Astrocyte (in vitro differentiated cells and primary cell): ENCODE measurements at regions not wholly inside any gene's neighbourhood (a gene's known extent, or its start where the extent isn't known, plus 50 kb on each side); places are given as distances from the start of the nearest gene placed in this dataset.
"Not testable (repeated sequence)": the region's sequence is repeated elsewhere in the genome, so short reads cannot be mapped to it uniquely, and the experiment has no call there.

Experiments
- DNase-seq: peaks from one replicate; pipeline ENCODE4 v3.0.0-alpha.2; 2010; ENCODE audit warnings: low read depth
- FAIRE-seq: peaks from 2 replicates; lab custom pipeline; 2011; peaks lifted over from hg19 to GRCh38; lab: Jason Lieb, UNC
- H2AFZ ChIP-seq: 2 replicates; pipeline ENCODE4 v1.6.0; 2012; ENCODE audit warnings: low read depth, low read length, inconsistent platforms
- H3K27ac ChIP-seq: 2 replicates; pipeline ENCODE4 v1.5.1; 2011; ENCODE audit warnings: low read depth, low read length, inconsistent platforms
- H3K27me3 ChIP-seq: 2 replicates; pipeline ENCODE4 v1.6.0; 2011; ENCODE audit warnings: low read length, inconsistent platforms; ENCODE audit not compliant: insufficient read depth
- H3K36me3 ChIP-seq: 2 replicates; pipeline ENCODE4 v1.5.1; 2011; ENCODE audit warnings: low read length, inconsistent platforms; ENCODE audit not compliant: insufficient read depth
- H3K4me1 ChIP-seq: 2 replicates; pipeline ENCODE4 v1.5.1; 2011; ENCODE audit warnings: low read length, inconsistent platforms; ENCODE audit not compliant: insufficient read depth
- H3K4me2 ChIP-seq: 2 replicates; pipeline ENCODE4 v1.6.0; 2012; ENCODE audit warnings: low read length, inconsistent platforms
- H3K4me3 ChIP-seq: 2 replicates; pipeline ENCODE4 v1.5.1; 2011; ENCODE audit warnings: low read depth, mild to moderate bottlenecking, low read length, inconsistent platforms; ENCODE audit not compliant: insufficient read depth
- H3K79me2 ChIP-seq: 2 replicates; pipeline ENCODE4 v1.6.0; 2012; ENCODE audit warnings: mild to moderate bottlenecking, low read length, inconsistent platforms; ENCODE audit not compliant: insufficient read depth
- H3K9ac ChIP-seq: 2 replicates; pipeline ENCODE4 v1.6.0; 2012; ENCODE audit warnings: mild to moderate bottlenecking, low read length, inconsistent platforms
- H3K9me3 ChIP-seq: 2 replicates; pipeline ENCODE4 v1.5.1; 2012; ENCODE audit warnings: low read depth, mild to moderate bottlenecking, low read length, inconsistent platforms; ENCODE audit not compliant: insufficient read depth
- H4K20me1 ChIP-seq: 2 replicates; pipeline ENCODE4 v1.6.0; 2012; ENCODE audit warnings: low read length, inconsistent platforms; ENCODE audit not compliant: insufficient read depth
- H3K27ac Mint-ChIP-seq: one replicate; pipeline ENCODE4 v1.8.0; 2021; ENCODE audit warnings: mild to moderate bottlenecking, mixed read lengths; ENCODE audit not compliant: unreplicated experiment
- H3K27me3 Mint-ChIP-seq: one replicate; pipeline ENCODE4 v1.8.0; 2021; ENCODE audit warnings: low read depth, mixed read lengths; ENCODE audit not compliant: unreplicated experiment
- H3K36me3 Mint-ChIP-seq: one replicate; pipeline ENCODE4 v1.8.0; 2021; ENCODE audit warnings: low read depth, mixed read lengths; ENCODE audit not compliant: unreplicated experiment
- H3K4me1 Mint-ChIP-seq: one replicate; pipeline ENCODE4 v1.8.0; 2021; ENCODE audit warnings: low read depth, mixed read lengths; ENCODE audit not compliant: unreplicated experiment
- H3K4me3 Mint-ChIP-seq: one replicate; pipeline ENCODE4 v1.8.0; 2021; ENCODE audit warnings: mild to moderate bottlenecking, moderate library complexity, mixed read lengths; ENCODE audit not compliant: unreplicated experiment
- H3K9me3 Mint-ChIP-seq: one replicate; pipeline ENCODE4 v1.8.0; 2021; ENCODE audit warnings: mild to moderate bottlenecking, mixed read lengths; ENCODE audit not compliant: unreplicated experiment
- CTCF ChIP-seq: IDR thresholded peaks from 2 replicates; pipeline ENCODE4 v1.5.1; 2011; ENCODE audit warnings: low read depth, mild to moderate bottlenecking, inconsistent platforms, low read length, moderate library complexity; ENCODE audit not compliant: insufficient read depth
- EZH2 ChIP-seq: IDR thresholded peaks from 2 replicates; pipeline ENCODE4 v1.6.1; 2012; ENCODE audit warnings: mild to moderate bottlenecking, low read length, inconsistent platforms; ENCODE audit not compliant: insufficient read depth

- no peak overlapping the region for H3K4me3 ChIP-seq
- H3K9ac ChIP-seq = no peak overlapping the region
- no peak overlapping the region for H3K27ac ChIP-seq
- no peaks in the 10 kb centered on the region for H3K9me3 Mint-ChIP-seq
- TF ChIP-seq CTCF (no peak), EZH2 (no peak)
- FAIRE-seq (no peak), DNase-seq (no peak)
- no peak overlapping the region for H3K4me3 Mint-ChIP-seq
- H2AFZ ChIP-seq = no peak overlapping the region
- no peak overlapping the region for H3K4me2 ChIP-seq
- no peaks in the 10 kb centered on the region for H3K36me3 Mint-ChIP-seq
- H3K9me3 ChIP-seq = no peaks in the 10 kb centered on the region
- H3K27me3 ChIP-seq = no peaks in the 10 kb centered on the region
- peaks cover 2% of the 10 kb centered on the region for H3K4me1 Mint-ChIP-seq
- no peaks in the 10 kb centered on the region for H3K36me3 ChIP-seq
- H3K4me1 ChIP-seq = no peaks in the 10 kb centered on the region
- no peaks in the 10 kb centered on the region for H4K20me1 ChIP-seq
- H3K79me2 ChIP-seq = no peaks in the 10 kb centered on the region
- H3K27me3 Mint-ChIP-seq = no peaks in the 10 kb centered on the region
- H3K27ac Mint-ChIP-seq = no peak overlapping the region
Observed at GRCh38 chr5:40202814-40203440, 476.8 kb upstream of the PTGER4 start.

GRCh38 chr5:40198736-40199135, 481.0 kb upstream of the PTGER4 start:
- Histone ChIP-seq H3K27ac (no peak overlapping the region), H3K79me2 (no peaks in the 10 kb centered on the region), H3K4me1 (no peaks in the 10 kb centered on the region), H2AFZ (no peak overlapping the region), H3K36me3 (no peaks in the 10 kb centered on the region), H3K4me3 (no peak overlapping the region), H3K4me2 (no peak overlapping the region), H4K20me1 (no peaks in the 10 kb centered on the region), H3K9me3 (no peaks in the 10 kb centered on the region), H3K9ac (no peak overlapping the region), H3K27me3 (no peaks in the 10 kb centered on the region)
- Mint-ChIP-seq H3K27ac (no peak overlapping the region), H3K4me3 (no peak overlapping the region), H3K9me3 (no peaks in the 10 kb centered on the region), H3K4me1 (peaks cover 2% of the 10 kb centered on the region), H3K36me3 (no peaks in the 10 kb centered on the region), H3K27me3 (no peaks in the 10 kb centered on the region)
- DNase-seq (peak; percentile 23), FAIRE-seq (no peak)
- no peak for TF ChIP-seq EZH2

GRCh38 chr5:40195574-40195973, 484.1 kb upstream of the PTGER4 start:
- not testable (repeated sequence) for FAIRE-seq, H3K79me2 ChIP-seq, H3K4me1 Mint-ChIP-seq, H3K4me1 ChIP-seq, H3K4me2 ChIP-seq, H2AFZ ChIP-seq, H3K27ac Mint-ChIP-seq, H3K36me3 ChIP-seq, H3K9ac ChIP-seq, H3K9me3 Mint-ChIP-seq, H3K27ac ChIP-seq, H3K4me3 Mint-ChIP-seq, H3K36me3 Mint-ChIP-seq, H3K27me3 ChIP-seq, H3K4me3 ChIP-seq, H3K9me3 ChIP-seq, DNase-seq, H4K20me1 ChIP-seq, H3K27me3 Mint-ChIP-seq
